KBM-7 (cell line): ENCODE measurements at regions not wholly inside any gene's neighbourhood (a gene's known extent, or its start where the extent isn't known, plus 50 kb on each side); places are given as distances from the start of the nearest gene placed in this dataset.
"Not testable (repeated sequence)": the region's sequence is repeated elsewhere in the genome, so short reads cannot be mapped to it uniquely, and the experiment has no call there.

Experiments used
- DNase-seq: peaks from one replicate; pipeline ENCODE4 v3.0.0-alpha.2; 2015
- in situ Hi-C: fragments of 300-500 bp; cut with MboI; formaldehyde crosslinking; loops from 2 replicates; pipeline ENCODE4 v1.14.3; 2020; ENCODE audit warnings: low sequenced_read_pairs, low pct_unique_long_range_greater_than_20kb, mixed read lengths

DNA sequence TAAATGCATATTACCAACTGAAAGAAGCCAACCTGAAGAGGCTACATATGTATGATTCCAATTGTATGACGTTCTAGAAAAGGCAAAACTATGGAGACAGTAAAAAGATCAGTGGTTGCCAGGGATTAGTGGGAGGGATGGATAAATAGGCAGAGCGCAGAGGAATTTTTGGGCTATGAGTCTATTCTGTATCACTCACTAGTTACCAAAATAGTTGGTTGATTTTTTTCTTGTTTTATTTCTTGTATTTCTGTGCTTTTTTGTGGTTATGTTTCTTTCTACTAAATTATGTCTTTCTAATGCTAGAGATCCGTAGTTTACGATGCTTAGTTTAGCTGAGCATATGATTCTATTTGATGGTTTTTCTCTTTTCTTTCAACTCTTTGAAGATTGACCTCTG lies 277.9 kb upstream of the NBPF12 start:
- DNase-seq, in situ Hi-C loops: not testable (repeated sequence)

DNA sequence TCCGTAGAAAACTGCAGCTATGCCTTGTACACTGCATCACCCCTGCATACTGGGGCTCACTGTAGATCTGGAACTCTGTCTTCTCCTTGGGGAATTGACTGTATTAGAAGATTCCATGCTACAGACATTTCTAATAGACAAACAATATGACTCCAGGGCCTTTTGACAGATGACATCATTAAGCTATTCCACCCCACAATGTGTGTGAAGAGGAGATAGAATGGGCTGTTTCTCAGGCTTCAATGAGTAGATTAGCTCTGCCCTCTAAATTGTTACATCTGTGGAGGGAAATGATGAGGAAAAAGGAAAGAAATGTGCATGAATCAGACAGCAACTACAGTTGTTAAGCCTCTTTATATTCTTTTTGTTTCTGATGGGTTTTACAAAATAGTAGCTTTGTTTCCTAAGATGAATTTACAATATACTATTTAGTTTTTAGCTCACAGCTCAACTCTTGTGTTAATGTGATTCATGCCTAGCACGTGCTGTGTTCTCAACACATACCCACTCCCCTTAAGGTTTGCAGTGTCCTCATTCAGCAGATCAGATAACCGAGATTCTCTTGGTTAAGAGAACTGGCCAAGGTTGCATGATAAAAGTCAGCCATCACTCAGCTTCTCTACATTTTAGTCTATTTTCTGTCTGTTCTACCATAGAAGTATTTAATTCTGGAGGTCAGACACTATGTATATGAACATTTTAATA lies 281.6 kb upstream of the NBPF12 start:
- in situ Hi-C loops, DNase-seq: not testable (repeated sequence)

DNA sequence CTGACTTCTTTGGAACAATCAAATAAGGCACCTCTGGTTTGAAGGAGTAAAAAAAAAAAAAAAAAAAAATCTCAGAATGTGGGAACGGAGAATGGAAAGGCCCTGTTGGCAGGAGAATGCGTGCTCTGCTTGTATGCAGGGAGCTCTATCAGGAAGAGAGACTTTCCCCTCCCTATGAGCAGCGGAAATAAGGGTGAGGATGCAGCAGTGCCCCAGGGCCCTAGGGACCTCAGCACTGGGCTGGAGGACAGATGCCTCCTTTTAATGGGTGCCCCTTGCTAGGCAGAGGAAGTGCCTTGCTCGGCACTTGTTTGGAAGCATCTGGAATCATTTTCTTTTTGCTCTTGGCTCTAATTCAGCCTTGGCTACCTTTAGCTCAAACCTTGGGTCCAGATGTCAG lies 283.4 kb upstream of the NBPF12 start:
- in situ Hi-C loops, DNase-seq: not testable (repeated sequence)

DNA sequence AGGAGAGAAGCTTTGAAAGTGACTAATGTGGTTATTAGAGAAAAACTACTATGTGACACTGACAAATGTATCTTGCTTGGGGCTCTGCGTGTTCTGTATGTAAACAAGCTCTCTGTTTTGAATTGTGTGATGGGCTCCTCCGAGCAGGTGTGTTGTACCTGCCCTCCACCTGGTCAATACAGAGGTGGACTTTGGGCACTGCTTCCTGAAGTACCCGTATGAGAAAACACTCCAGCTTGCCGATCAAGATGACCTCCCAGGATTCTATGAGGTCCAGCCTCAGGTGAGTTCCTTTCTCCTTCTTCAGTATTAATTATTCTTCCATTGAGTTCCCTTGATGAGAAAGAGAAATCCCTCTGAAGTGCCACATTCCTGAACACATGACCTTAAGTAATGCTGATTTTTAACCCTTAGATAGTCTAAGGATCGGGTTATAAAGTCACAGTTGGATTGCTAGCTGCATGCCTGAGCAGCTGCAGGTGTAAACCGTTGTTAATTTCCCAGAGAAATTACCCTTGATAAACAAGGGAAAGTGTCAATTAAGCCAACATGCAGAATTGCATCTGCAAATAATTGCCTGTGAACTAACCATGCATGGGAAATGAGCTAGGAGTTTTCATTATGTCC lies 292.0 kb upstream of the NBPF12 start:
- DNase-seq, in situ Hi-C loops: not testable (repeated sequence)

DNA sequence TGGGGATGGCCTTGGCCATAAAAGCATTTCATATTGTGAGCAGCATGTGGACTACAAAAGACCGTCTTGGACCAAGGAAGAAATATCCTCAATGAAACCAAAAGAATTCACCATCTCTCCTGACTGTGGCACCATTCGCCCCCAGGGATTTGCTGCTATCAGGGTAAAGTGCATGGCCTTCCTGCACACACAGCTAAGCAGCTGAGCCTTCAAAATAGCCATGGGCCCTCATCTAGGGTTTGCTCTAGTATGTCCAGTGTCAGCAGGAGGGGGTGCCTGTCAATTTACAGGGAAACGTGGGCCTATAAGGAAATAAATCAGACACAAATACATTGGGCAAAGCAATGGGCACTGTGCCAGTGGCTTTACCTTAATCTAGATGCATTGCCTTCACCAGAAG lies 296.6 kb upstream of the NBPF12 start:
- DNase-seq, in situ Hi-C loops: not testable (repeated sequence)

DNA sequence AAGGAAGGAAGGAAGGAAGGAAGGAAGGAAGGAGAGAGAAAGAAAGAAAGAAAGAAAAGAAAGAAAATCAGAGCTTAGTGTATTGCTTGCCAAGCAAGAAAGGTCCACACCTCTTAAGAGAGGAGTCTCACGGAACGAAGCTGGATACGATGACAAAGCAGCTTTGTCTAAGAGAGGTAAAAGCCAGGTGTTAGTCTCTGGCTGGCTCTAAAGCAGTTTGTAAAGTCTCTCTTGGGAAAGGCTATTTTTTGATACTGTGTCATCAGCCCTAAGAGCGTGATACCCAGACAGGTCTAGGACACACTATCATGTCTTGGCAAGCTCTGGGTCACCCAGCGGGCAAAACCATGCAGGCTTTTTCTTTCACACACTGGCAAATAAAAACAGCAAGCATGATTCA lies 297.5 kb upstream of the NBPF12 start:
- in situ Hi-C loops, DNase-seq: not testable (repeated sequence)

DNA sequence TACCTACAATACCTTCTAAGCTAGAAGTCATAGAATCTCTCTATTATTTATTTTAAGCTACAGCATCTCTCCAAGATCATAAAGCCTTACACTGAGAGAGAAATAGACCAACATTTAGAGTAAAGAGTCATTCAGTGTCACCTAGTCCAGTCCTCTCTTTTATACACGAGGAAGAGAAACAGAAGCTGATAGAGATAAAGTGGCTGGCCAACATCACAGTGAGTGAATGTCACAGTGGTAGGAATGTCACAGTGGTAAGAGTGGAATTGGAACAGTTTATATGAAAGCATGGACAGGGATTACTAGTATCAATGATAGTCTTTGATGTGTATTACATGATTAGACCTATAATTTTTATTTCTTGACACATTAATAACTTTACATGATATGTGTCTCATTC lies 307.8 kb upstream of the NBPF12 start:
- DNase-seq, in situ Hi-C loops: not testable (repeated sequence)

DNA sequence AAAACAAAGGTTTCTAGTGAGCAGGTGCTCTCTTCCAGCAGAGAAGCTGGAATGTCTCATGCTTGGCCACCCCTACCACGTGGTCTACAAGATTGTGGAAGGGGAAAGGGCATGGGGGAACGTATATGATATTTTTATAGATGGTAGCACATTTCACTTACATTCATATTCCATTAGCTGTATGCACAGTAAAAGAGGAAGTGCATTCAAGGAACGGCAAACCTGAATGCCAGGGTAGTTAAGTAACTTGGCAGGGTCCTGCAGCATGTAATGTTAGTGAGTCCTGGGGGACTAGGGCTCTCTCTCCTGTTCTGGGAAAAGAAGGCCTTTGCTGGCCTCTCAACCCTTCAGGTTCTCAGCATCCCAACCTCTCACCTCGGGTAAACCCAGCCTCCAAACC lies 319.5 kb upstream of the NBPF12 start:
- DNase-seq: peak; percentile 20
- in situ Hi-C loops: not testable (repeated sequence)

DNA sequence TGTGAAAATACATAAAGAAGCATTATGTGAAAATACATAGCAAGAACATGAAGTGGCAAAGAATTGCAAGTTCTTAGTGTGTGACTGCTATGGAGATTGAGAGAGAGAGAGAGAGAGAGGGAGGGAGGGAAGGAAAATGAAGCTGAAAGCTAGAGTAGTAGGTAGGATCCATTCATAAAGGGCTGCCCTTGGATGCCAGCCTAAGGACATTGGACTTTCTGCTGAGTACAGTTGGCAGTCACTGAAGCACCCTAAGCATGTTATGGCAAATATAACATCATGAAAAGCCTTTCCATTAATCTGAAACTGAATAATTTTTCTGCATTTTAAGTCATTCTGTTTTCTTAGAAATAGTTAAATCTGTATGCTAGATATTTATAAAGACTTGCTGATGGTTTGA lies 333.4 kb upstream of the NBPF12 start:
- DNase-seq, in situ Hi-C loops: not testable (repeated sequence)

DNA sequence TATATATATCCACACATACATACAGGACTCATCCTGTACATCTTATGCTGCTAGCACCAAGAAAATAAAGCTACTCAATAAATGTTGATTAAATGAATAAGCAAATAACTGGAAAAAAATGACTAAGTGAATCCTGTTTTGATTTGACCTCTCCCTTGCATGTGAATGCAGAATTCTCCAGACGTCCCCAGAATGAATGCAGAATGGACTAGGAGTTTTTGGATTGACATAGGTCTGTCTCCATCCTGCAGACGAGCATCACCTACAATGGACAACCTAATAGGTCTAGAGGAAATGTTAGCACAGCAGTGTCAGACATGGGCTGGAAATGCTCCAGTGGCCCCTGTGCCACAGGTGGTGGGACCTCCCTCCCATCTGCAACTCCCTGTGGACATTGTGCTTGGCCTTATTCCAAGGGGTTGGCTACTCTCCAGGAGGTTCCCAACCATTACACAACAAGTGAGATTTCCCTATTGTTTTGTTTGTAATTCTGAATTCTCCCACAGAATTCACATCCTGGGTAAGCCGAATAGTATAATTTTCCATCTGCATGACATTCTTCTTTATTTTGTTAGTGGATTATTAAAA lies 337.3 kb upstream of the NBPF12 start:
- in situ Hi-C loops, DNase-seq: not testable (repeated sequence)

DNA sequence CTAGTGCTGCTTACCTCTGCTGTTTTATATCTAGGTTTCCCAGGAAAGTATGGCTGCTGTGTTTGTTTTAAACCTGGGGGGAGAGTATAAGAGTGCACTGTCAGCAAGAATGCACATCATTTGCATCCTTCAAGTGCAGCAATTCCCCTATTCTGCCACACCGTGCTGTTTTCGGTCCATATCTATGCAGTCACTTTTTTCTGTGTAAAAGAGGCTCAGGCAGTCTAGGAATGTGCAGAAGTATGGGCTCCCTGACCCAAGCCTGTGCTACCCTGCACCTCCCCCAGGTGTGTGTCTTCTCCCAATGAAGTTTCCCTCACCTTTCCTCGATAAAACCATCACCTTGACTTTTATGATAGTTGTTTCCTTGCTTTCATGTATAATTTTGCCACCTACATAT lies 338.2 kb upstream of the NBPF12 start:
- in situ Hi-C loops, DNase-seq: not testable (repeated sequence)

DNA sequence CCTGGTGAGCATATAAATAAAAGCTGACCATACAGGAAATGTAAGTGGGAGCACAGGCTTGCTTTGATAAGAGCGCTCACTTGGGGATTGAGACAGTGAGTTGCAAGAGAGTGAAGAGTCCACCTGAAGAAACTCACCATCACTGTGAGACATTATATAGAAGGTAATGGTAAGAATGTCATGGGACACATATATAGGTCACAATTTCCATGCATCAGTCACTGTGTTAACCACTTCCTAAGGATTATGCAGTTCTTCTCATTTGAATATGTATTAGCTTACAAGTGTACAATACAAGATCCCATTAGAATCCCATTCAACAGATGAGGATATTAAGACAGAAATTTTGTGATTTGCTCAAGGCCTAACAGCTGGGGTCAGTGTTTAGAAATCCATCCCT lies 352.4 kb upstream of the NOTCH2NLA start:
- DNase-seq: not testable (repeated sequence)

DNA sequence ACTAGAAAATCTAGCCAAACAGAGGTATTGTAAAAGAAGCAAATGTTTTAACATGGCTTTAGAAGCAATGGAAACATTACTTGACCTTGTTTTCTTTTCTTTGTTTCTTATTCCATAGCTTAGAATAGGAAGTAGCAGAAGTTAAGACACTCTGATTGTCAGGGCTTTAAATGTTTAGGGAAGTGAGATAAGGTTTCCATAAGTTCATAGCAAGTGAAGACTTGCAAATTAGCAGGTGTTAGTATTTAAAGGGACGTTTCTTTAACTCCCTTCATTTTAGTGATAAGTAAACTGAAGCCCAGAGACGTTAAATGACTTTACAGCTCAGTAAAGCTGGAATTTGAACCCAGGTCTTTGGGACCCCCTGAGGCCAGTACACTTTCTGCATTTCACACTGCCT lies 338.7 kb upstream of the NOTCH2NLA start:
- DNase-seq, in situ Hi-C loops: not testable (repeated sequence)

More for the DNA sequence above, 352.4 kb upstream of the NOTCH2NLA start:
- in situ Hi-C loops: not testable (repeated sequence)

DNA sequence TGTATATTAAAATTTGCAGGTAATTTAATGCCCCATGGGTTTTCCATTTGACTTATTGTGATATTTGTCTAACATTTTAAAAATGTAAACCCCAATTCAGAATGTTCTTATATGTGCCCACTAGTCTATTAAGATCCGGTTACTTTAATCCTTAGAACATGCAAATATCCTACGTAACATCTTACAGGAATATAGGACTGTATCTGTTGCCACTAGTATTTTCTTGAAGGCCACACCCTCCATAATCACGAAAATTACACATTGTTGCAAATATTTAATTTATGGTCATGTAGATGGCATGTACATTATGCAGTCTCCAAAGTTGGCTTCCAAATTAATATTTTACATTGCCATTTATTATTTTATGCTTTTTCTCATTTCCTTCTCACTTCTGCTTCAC lies 329.2 kb upstream of the NOTCH2NLA start:
- DNase-seq, in situ Hi-C loops: not testable (repeated sequence)

DNA sequence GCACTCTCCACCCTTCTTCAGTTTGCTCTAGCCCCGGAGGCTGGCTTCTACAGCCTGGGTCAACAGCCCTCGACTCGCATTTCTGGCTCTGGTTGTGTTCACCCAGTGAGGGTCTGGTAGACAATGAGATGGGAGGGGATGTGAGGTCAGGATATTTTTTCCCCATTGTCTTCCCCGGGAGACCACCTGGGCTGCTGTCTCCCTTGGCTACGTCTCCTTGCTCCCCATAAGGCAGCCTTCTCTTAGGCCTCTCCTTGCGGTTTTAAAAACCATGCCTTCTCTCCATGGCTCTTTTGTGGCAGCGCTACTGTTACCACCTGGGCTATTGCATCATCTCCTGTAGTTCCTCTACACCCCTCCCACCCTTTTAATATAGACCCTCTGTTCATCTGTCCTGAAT lies 327.6 kb upstream of the NOTCH2NLA start:
- in situ Hi-C loops, DNase-seq: not testable (repeated sequence)

DNA sequence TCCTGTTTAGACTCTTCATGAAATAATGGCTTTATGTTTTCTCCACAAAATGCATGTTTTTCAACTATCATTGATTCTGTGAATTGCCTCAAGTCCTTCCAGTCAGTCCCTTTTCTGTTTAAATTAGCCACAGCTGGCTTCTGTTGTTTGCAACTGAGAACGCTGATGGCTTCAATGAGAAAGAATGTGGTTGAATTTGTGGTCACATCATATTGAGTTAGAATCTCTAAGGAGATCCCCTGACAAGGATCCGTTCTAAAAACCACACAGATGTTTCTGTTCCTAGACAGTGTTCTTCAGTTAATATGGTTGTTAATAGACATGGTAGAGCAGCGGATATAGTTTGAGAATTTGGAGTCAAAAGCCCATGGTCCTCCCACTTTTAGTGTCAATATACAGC lies 323.6 kb upstream of the NOTCH2NLA start:
- DNase-seq: not testable (repeated sequence)

DNA sequence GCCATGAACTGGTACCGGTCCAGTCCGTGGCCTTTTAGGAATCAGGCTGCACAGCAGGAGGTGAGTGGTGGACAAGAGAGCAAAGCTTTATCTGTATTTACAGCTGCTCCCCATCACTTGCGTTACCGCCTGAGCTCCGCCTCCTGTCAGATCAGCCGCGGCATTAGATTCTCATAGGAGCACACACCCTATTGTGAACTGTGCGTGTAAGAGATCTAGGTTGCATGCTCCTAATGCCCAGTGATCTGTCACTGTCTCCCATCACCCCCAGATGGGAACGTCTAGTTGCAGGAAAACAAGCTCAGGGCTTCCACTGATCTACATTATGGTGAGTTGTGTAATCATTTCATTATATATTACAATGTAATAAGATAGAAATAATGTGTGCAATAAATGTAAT lies 319.9 kb upstream of the NOTCH2NLA start:
- in situ Hi-C loops, DNase-seq: not testable (repeated sequence)

More for the DNA sequence above, 323.6 kb upstream of the NOTCH2NLA start:
- in situ Hi-C loops: not testable (repeated sequence)

DNA sequence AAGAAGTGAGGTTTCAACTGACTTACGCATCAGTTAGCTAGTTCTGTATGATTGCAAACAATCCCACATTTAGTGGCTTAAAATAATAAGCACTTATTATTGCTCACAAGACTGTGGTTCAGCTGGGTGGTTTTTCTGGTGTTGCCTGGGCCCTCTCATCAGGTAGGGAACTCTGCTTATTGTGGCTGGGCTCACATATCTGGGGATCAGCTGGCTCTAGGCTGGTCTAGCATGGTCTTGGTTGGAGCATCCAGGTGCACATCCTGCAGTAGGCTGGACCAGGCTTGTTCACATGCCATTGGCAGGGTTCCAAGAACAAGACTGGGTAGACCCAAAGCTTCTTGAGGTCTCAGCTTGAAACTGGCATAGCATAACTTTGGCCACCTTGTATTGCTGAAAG lies 317.4 kb upstream of the NOTCH2NLA start:
- in situ Hi-C loops, DNase-seq: not testable (repeated sequence)

DNA sequence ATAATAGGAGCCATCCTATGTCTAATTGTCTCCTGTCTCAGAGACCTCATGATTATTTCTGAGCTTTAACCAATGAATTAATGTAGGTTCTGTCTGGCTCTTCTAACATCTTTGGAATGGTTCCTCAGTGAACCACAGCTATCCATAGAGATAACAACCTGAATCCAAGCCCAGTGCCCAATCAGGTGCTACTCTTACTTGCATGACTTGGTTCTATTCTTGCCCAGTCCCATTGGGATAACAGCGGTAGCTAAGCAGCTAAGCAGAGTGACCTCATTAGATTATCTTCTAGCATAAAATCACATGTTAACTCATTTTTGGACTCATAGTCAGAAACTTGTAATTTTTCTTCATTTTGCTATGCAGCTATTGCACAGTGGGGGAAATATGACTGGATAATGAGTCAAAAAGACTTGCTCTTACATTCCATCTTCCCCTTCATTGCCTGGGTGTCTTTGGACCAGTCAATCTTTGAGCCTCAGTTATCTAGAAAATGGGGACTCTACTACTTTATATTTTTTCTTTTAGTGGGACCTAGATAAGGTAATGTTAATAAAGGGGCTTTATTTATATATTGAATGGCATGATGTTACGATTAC lies 309.1 kb upstream of the NOTCH2NLA start:
- DNase-seq, in situ Hi-C loops: not testable (repeated sequence)

DNA sequence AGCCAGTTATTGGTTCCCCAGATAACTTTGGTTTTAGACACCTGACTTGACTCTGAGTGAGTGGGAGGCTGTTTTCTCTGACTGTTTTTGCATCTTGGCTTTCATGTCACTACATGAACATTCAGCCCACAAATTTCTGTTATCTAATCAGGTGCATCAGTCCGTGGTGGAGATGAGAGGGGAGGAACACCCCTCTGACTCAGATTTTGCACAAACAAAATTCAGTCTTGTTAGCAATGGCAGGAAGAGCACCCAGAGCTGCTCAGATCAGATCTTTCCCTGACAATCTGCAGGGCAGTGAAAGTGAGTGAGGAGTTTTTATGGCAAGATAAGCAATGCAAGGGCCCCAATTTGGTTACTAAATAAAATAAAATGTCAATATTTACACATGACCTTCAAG lies 307.2 kb upstream of the NOTCH2NLA start:
- in situ Hi-C loops: not testable (repeated sequence)

More for the DNA sequence above, 307.2 kb upstream of the NOTCH2NLA start:
- DNase-seq: not testable (repeated sequence)
